ENCODE measurements at regions not wholly inside any gene's neighbourhood (a gene's known extent, or its start where the extent isn't known, plus 50 kb on each side); places are given as distances from the start of the nearest gene placed in this dataset.

GRCh38 chr5:128591598-128592455 lies 53.8 kb upstream of the FBN2 start:
- Histone ChIP-seq H3K4me3 (no peak overlapping the region), H3K27ac (no peak overlapping the region)

DNA sequence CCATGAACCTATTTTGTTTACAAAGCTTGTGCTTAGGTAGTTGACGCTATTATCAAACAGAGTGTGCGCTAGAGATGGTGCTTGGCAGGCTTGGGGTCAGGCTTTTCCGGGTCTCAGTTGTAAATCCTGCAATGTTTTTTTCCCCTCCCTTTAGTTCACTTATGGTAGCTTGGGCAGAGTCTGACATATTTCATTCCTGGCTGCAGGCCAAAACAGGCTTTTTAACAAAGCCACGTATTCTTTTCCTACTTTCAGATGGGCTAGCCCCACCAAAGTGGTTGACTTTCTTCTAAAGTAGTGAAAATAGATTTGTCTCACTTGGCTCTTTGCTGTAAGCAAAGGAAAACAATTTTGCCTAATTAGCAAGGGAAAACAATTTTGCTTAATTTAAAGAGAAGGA lies 58.0 kb upstream of the FBN2 start:
- Histone ChIP-seq H3K4me3 (no peak overlapping the region), H3K27ac (no peak overlapping the region)

DNA sequence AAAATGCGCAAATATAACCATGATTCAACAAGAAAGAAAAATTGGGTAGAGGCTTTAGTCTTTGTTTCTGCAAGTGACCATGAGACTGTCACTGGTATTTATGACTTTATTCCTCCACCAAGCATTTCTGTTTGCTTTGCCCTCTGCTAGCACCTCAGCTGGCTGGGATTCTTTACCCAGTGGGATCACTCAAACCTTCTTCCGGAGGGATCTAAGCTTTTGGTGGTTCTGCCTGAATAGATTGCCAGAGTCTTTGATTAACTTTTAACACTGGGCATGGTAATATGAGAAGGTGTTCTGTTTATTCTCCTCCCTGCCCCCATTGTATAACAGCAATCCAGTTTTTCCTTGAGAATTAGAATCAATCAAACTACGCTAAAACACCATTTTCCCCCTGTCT lies 59.1 kb upstream of the FBN2 start:
- H3K27ac ChIP-seq: no peak overlapping the region

GRCh38 chr5:128613128-128613527 lies 75.1 kb upstream of the FBN2 start:
- no peak overlapping the region for H3K27ac ChIP-seq

More for the DNA sequence above, 59.1 kb upstream of the FBN2 start:
- no peak overlapping the region for H3K4me3 ChIP-seq

DNA sequence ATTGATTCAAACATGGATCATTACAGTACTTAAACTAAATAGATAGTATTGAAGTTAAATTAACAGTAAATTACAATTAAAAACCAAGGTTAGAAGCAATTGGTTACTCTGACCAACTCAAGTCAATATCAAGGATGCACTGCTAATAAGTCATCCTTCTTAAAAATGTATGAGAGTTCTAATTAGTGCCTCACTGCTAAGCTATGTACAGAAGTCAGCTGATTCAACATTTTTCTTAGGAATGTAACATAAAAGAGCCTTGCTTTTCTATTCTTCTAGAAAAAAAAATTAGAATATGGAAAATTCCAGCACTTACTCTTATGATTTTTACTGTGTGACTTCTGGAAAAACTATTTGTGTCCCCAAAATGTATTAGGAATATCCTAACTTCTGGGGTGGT lies 75.7 kb upstream of the FBN2 start:
- no peak overlapping the region for H3K27ac ChIP-seq
- no peak overlapping the region for H3K4me3 ChIP-seq

More at GRCh38 chr5:128613128-128613527, 75.1 kb upstream of the FBN2 start:
- no peak overlapping the region for H3K4me3 ChIP-seq

DNA sequence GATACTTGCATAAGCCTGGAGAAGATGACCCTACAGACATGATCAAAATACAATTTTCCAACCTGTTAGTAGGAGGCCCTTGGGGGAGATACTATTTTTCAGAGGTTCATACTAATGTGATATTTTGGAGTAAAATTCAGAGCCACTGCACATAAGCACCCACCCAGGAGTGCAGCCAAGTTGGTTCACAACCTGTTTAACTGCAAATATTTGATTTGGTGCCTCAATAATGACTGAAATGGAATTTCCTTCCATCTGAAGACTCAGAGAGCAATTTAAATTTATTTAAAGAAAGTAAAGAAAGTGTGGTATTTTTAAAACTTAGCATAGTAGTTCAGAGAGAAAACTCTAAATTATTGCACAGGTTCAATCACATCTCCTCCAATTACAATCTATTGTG lies 77.5 kb upstream of the FBN2 start:
- Histone ChIP-seq H3K27ac (no peak overlapping the region), H3K4me3 (no peak overlapping the region)

GRCh38 chr5:128626536-128627090 lies 88.6 kb upstream of the FBN2 start:
- H3K4me3 ChIP-seq: no peak overlapping the region
- no peak overlapping the region for H3K27ac ChIP-seq

GRCh38 chr5:128627939-128628338 lies 89.9 kb upstream of the FBN2 start:
- no peak overlapping the region for H3K4me3 ChIP-seq
- no peak overlapping the region for H3K27ac ChIP-seq

- no peak overlapping the region for H3K27ac ChIP-seq
- no peak overlapping the region for H3K4me3 ChIP-seq
These were observed 91.1 kb upstream of the FBN2 start for GRCh38 chr5:128629157-128629556.

DNA sequence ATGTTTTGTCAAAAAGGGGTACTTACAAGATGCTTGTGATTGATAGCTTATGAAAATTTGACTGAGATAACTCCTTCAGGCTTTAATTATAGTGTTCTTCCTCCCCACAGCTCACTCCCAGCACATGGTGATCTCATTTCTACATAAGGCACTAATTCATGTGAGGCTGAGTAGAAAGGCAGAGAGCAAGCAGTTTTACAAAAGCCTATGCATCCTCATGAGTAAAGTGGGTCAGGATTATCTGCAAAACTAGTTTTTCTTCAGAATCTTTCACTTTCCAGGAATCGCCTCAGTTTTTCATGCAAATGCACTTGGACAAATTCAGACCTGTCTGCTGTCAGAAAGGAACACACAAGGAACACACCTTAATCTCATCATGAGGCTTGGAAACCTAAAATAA lies 92.1 kb upstream of the FBN2 start:
- H3K4me3 ChIP-seq: no peak overlapping the region
- no peak overlapping the region for H3K27ac ChIP-seq

DNA sequence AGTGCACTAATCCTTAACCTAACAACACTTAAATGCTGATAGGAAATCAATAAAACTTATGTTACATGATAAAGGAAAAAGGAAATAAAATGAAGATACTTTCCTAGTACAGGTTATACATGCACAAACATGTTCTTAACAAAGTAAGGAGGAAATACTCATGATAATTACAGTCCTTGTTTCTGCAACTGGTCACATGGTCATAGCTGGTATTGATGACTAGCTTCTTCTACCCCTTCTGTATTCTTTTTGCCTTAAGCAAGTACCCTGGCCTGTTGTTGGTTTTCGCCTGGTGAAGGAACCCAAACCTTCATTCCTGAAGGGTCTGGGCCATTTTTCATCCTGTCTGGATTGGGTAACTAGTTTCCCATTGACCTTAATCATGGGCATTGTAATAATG lies 93.7 kb upstream of the FBN2 start:
- H3K27ac ChIP-seq: no peak overlapping the region
- no peak overlapping the region for H3K4me3 ChIP-seq

GRCh38 chr5:128632264-128632663 lies 94.2 kb upstream of the FBN2 start:
- Histone ChIP-seq H3K4me3 (no peak overlapping the region), H3K27ac (no peak overlapping the region)

GRCh38 chr5:128633901-128634300 lies 95.9 kb upstream of the FBN2 start:
- Histone ChIP-seq H3K27ac (no peak overlapping the region), H3K4me3 (no peak overlapping the region)

DNA sequence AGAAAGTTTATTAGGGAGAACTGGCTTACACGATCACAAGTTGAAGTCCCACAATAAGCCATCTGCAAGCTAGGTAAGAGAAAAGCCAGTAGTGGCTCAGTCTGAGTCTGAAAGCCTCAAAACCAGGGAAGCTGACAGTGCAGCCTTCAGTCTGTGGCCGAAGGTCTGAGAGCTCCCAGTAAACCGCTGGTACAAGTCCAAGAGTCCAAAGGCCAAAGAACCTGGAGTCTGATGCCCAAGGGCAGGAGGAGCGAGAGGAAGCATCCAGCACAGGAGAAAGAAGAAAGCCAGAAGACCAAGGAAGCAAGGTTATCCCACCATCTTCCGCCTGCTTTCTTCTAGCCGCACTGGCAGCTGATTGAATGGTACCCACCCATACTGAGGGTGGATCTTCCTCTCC lies 97.3 kb upstream of the FBN2 start:
- no peak overlapping the region for H3K27ac ChIP-seq
- no peak overlapping the region for H3K4me3 ChIP-seq

DNA sequence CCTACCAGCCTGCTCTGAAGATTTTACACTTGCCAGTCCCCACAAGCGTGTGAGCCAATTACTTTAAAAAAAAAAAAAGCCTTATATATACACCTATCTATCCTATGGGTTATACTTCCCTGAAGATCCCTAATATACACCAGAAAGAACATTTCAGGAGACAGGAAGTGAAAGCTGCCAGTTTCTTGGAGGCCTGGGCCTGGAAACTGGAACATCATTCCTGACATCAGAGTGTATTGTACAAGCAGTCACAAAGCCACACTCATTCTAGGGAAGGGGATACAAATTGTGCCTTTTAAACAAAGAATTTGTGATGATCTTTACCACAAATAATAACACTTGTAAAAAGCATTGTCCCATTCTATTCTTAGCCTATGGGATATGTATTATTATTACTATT lies 98.3 kb upstream of the FBN2 start:
- no peak overlapping the region for H3K4me3 ChIP-seq
- no peak overlapping the region for H3K27ac ChIP-seq

DNA sequence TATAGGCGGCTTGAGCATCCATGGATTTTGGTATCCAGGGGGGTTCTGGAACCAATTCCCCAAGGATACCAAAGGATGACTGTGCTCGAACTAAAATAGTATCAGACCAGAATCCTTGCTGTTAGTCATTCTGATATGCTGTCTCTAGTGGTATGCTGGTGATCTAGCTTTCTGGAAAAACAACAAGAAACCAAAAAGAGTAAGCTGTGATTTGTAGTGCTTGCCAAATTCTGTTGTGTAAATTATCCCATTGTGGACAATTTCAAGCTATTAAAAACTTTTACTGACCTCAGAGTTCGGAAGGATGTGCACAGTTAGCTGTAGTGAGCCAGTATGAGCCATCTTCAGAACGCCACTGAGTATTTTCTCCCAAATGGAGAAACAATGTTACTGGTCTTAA lies 99.0 kb upstream of the FBN2 start:
- Histone ChIP-seq H3K27ac (no peak overlapping the region), H3K4me3 (no peak overlapping the region)

DNA sequence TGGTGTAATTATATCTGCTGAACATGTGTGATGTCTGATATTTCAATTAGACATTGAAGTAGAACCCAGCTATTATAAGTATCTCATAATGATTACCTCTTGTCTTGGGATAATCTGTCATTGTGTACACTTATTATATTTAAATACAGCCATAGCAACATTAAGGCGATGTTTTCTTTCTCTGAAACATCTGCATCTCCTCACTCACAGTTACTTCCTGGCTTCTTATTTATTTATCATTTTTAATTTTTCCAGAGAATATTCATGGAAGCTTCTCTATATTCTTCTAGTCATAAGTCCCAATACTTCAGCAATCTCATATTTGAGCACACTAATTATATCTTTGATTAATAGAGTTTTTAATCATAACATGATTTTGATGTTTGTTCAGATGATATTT lies 103.8 kb upstream of the FBN2 start:
- Histone ChIP-seq H3K27ac (no peak overlapping the region), H3K4me3 (no peak overlapping the region)

DNA sequence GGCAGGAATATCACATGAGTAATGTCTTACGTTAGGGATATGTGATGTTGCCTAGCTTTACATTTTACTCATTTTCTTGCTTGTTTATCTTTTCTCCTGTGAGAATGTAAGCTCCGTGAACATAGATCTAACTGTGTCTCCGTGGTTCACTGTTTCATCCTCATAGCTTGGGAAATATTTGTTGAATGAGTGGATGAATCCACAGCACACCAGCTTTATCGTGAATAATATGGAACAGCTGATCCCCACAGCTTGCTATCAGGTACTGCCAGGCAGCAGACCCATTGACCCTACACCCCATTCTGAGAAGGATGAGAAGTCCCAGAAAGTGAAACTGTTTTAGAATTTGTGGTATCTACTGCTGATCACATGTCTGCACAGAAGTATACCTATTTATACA lies 106.8 kb upstream of the FBN2 start:
- Histone ChIP-seq H3K27ac (peak overlapping the region in 1 of 21 experiments; percentile 54), H3K4me3 (no peak overlapping the region)

GRCh38 chr5:128645581-128645980 lies 107.5 kb upstream of the FBN2 start:
- Histone ChIP-seq H3K27ac (peak overlapping the region in 1 of 21 experiments; percentile 54), H3K4me3 (no peak overlapping the region)

DNA sequence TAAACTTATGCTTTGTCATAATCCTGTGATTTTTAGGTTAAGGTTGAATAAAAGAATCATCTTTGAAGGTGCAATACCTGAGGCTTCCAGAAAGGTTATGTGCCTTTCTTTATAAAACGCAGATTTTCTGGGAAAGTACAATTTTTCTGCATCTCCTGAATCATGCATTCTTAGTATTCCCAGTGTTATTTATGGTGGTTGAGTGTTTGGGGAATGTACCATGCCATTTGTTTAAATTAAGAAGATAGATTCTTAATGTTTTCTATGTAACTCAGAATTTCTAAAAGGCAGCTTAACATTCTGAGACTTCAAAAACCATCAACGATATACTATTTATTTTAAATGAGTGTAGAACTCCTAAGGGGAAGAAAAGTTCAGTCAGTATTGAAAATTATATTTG lies 108.1 kb upstream of the FBN2 start:
- Histone ChIP-seq H3K4me3 (no peak overlapping the region), H3K27ac (no peak overlapping the region)

- H3K27ac ChIP-seq: no peak overlapping the region
- H3K4me3 ChIP-seq: no peak overlapping the region
These were observed 111.1 kb upstream of the FBN2 start for GRCh38 chr5:128649192-128649591.

GRCh38 chr5:128662997-128663396 lies 125.0 kb upstream of the FBN2 start:
- no peak overlapping the region for H3K27ac ChIP-seq
- H3K4me3 ChIP-seq: no peak overlapping the region

All from skin epidermis (tissue), 12 donors.